ENCODE measurements at regions not wholly inside any gene's neighbourhood (a gene's known extent, or its start where the extent isn't known, plus 50 kb on each side); places are given as distances from the start of the nearest gene placed in this dataset.
"Not testable (repeated sequence)": the region's sequence is repeated elsewhere in the genome, so short reads cannot be mapped to it uniquely, and the experiment has no call there.

- no peak for DNase-seq (ENCODE audit: low read depth)
Observed at GRCh38 chr1:96424877-96425276, 296.7 kb upstream of the PTBP2 start.

- no peak for DNase-seq (ENCODE audit: low read depth)
Observed at GRCh38 chr1:96425382-96426129, 296.0 kb upstream of the PTBP2 start.

GRCh38 chr1:96427616-96428015, 294.0 kb upstream of the PTBP2 start:
- no peak for DNase-seq (ENCODE audit: low read depth)

GRCh38 chr1:96445302-96445701, 276.3 kb upstream of the PTBP2 start:
- no peak for DNase-seq (ENCODE audit: low read depth)

GRCh38 chr1:96464066-96464465, 257.5 kb upstream of the PTBP2 start:
- no peak for DNase-seq (ENCODE audit: low read depth)

- DNase-seq (ENCODE audit: low read depth), result no peak
Observed at GRCh38 chr1:96464522-96464921, 257.1 kb upstream of the PTBP2 start.

GRCh38 chr1:96464991-96465390, 256.6 kb upstream of the PTBP2 start:
- no peak for DNase-seq (ENCODE audit: low read depth)

- no peak for DNase-seq (ENCODE audit: low read depth)
Observed at GRCh38 chr1:96465441-96465840, 256.1 kb upstream of the PTBP2 start.

- no peak for DNase-seq (ENCODE audit: low read depth)
Observed at GRCh38 chr1:96466842-96467241, 254.7 kb upstream of the PTBP2 start.

GRCh38 chr1:96469726-96470125, 251.9 kb upstream of the PTBP2 start:
- not testable (repeated sequence) for DNase-seq (ENCODE audit: low read depth)

- DNase-seq (ENCODE audit: low read depth), result no peak
Observed at GRCh38 chr1:96472471-96472870, 249.1 kb upstream of the PTBP2 start.

GRCh38 chr1:96473791-96474434, 247.7 kb upstream of the PTBP2 start:
- DNase-seq (ENCODE audit: low read depth), result no peak

GRCh38 chr1:96474985-96475743, 246.4 kb upstream of the PTBP2 start:
- no peak for DNase-seq (ENCODE audit: low read depth)

- no peak for DNase-seq (ENCODE audit: low read depth)
Observed at GRCh38 chr1:96475903-96476302, 245.7 kb upstream of the PTBP2 start.

GRCh38 chr1:96478228-96478627, 243.4 kb upstream of the PTBP2 start:
- no peak for DNase-seq (ENCODE audit: low read depth)

- DNase-seq (ENCODE audit: low read depth), result no peak
Observed at GRCh38 chr1:96481409-96481808, 240.2 kb upstream of the PTBP2 start.

GRCh38 chr1:96482616-96483015, 239.0 kb upstream of the PTBP2 start:
- no peak for DNase-seq (ENCODE audit: low read depth)

- DNase-seq (ENCODE audit: low read depth), result no peak
Observed at GRCh38 chr1:96487394-96487793, 234.2 kb upstream of the PTBP2 start.

GRCh38 chr1:96487971-96488370, 233.6 kb upstream of the PTBP2 start:
- DNase-seq (ENCODE audit: low read depth), result no peak

- DNase-seq (ENCODE audit: low read depth), result no peak
Observed at GRCh38 chr1:96488777-96489176, 232.8 kb upstream of the PTBP2 start.

- DNase-seq (ENCODE audit: low read depth), result no peak
Observed at GRCh38 chr1:96492236-96492635, 229.3 kb upstream of the PTBP2 start.

GRCh38 chr1:96498744-96499340, 222.7 kb upstream of the PTBP2 start:
- no peak for DNase-seq (ENCODE audit: low read depth)

- no peak for DNase-seq (ENCODE audit: low read depth)
Observed at GRCh38 chr1:96508233-96508632, 213.4 kb upstream of the PTBP2 start.
